ENCODE measurements at regions not wholly inside any gene's neighbourhood (a gene's known extent, or its start where the extent isn't known, plus 50 kb on each side); places are given as distances from the start of the nearest gene placed in this dataset.

DNA sequence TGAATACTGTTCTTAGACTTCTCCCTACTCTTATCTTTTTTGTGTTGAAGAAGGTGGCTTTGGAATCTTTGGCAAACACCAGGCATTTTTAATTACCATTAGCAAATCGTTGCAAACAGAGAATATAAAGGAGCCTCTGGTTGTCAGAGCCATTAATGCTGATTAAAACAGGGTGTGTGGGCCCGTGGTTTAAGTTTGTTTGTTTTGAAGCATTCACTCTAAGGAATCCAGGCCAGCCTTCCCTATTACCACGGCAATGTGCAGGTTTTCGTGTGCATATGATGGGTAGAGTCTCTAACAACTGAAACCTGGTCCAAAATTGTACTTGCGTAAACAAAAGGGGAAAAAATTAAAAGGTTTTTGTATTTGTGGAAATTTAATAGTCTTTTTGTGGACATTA is 141.2 kb upstream of the GMNC start:
- TF ChIP-seq, protein P1, sequence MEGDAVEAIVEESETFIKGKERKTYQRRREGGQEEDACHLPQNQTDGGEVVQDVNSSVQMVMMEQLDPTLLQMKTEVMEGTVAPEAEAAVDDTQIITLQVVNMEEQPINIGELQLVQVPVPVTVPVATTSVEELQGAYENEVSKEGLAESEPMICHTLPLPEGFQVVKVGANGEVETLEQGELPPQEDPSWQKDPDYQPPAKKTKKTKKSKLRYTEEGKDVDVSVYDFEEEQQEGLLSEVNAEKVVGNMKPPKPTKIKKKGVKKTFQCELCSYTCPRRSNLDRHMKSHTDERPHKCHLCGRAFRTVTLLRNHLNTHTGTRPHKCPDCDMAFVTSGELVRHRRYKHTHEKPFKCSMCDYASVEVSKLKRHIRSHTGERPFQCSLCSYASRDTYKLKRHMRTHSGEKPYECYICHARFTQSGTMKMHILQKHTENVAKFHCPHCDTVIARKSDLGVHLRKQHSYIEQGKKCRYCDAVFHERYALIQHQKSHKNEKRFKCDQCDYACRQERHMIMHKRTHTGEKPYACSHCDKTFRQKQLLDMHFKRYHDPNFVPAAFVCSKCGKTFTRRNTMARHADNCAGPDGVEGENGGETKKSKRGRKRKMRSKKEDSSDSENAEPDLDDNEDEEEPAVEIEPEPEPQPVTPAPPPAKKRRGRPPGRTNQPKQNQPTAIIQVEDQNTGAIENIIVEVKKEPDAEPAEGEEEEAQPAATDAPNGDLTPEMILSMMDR (IDR thresholded peaks at IDR 0.05; ENCODE audit: extremely low read depth in 1 of 2, insufficient read depth in 1 of 2, low read depth in 1 of 2, low read length in 2 of 2) = no peak
- TF ChIP-seq EZH2 (IDR thresholded peaks at IDR 0.05; ENCODE audit: borderline replicate concordance, low read depth, low read length, severe bottlenecking) (no peak), FOS (IDR thresholded peaks at IDR 0.05; ENCODE audit: borderline replicate concordance, insufficient read depth, low read length) (no peak), JUN (IDR thresholded peaks at IDR 0.05; ENCODE audit: borderline replicate concordance, insufficient read depth, insufficient read length, low read depth) (no peak), POLR2AphosphoS5 (IDR thresholded peaks at IDR 0.05; ENCODE audit: insufficient read depth, low read depth, low read length) (no peak), POLR2A (IDR thresholded peaks at IDR 0.05; ENCODE audit: low read depth, low read length) (no peak), GATA2 (IDR thresholded peaks at IDR 0.05; ENCODE audit: insufficient read depth, insufficient read length, low read depth, low read length) (no peak)
- TF ChIP-seq, protein P2, sequence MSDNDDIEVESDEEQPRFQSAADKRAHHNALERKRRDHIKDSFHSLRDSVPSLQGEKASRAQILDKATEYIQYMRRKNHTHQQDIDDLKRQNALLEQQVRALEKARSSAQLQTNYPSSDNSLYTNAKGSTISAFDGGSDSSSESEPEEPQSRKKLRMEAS (IDR thresholded peaks at IDR 0.05; ENCODE audit: insufficient read depth, insufficient read length) = no peak

Data from endothelial cell of umbilical vein (primary cell).